ENCODE measurements at regions not wholly inside any gene's neighbourhood (a gene's known extent, or its start where the extent isn't known, plus 50 kb on each side); places are given as distances from the start of the nearest gene placed in this dataset.
"Not testable (repeated sequence)": the region's sequence is repeated elsewhere in the genome, so short reads cannot be mapped to it uniquely, and the experiment has no call there.

DNA sequence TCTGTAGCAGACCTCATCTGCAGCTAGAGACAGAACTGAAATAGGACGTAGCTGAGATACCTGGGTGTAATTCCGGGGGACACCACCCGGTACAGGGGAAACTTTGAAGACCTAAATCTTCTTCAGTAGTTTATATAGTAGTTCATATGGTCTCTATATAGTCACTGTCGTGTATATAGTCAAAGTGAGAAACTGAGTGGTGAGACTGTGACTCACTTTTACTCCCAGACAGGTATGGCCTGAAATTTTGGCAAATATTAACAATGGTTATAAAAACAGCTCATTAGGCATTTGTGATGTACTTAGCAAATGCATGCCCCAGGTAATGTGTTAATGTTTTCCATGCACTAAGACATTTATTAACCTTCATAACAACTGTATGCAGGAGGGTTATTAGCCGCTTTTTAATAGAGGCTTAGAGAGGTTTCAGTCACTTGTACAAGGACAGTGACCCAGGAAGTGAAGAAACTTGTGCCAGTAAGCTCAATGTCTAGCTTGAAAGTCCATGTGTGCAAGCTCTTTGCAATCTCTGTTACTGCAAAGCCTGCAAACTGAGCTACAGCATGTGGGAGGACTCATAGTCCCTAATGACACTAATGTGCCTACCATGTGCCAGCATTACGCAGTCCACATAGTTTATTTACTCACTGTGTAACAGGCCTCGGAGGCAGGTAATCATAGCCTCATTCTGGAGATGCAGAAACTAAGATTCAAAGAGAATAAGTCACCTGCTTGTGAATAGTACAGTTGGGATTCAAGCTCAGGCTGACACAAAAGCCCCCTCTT is 165.4 kb upstream of the CHD6 start:
- DNase-seq: no peak

- no peak for DNase-seq
Measured at GRCh38 chr20:41782730-41783406, 164.7 kb upstream of the CHD6 start.

DNA sequence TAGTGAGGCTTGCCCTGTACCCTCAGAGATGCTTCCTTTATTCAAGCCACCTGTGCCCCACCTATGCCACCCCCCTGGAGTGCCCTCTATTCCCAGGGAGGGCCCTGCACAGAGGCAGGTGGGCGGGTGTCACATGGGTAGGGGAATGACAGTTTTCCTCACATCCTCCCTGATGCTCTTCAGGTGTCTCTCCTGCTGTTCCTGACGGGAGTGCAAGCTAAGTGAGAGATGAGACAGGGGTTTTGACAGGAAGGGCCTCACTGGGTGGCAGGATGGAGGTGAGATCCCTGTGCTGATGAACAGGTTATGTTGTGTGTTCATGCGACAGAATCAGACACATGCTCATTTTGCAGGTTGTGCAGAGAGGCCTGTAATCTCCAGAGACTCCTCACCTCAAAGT is 164.1 kb upstream of the CHD6 start:
- no peak for DNase-seq

DNA sequence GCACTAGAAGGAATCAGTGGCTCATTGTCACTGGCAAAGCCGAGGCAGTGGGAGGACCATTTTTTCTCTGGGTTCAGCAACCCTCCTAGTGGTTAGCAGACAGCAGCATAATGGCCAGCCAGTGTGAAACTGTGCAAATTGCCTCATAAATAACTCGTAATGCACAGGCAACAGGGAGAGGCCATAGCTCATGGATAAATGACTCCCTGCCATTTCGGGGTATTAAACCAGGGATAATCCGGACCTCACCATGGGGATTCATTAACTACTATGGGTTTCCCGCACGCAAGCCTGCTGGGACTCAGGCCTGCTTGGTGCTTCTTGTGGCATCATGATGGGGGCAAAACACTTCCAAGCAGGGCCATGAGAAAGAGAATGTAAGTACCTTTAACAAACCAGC is 158.2 kb upstream of the CHD6 start:
- DNase-seq: peak; percentile 7

DNA sequence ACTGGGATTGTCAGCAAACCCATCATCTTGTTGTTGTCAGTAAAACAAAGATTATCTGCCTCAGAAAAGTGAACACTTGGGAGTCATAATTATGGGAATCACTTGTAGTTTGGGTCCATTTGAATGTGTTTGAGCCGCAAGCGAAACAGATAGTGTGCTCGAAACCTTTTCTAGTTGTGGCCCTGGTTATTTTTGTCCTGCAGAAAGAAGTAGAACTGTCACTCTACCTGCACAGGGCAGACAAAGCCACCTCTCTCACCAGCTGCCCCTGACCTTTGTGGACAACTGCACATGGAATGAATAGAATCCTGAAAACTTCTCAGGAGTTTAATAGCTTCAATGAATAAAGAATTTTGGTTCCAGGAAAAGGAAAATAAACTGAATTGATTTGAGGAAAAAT is 156.1 kb upstream of the CHD6 start:
- no peak for DNase-seq

DNA sequence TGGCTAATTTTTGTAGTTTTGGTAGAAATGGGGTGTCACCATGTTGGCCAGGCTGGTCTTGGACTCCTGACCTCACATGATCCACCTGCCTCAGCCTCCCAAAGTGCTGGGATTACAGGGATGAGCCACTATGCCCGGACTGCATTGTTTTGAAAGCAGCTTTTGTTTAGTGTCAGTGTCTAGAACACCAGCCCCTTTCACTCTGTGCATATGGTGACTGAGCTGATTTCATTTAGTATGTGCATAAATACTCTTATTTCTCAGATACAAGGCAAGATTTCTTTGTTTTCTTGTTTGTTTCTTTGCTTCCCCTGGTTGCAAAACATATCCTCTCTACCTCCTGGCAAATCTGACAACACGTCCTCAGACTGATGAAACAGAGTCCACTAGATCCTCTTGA is 152.8 kb upstream of the CHD6 start:
- no peak for DNase-seq

DNA sequence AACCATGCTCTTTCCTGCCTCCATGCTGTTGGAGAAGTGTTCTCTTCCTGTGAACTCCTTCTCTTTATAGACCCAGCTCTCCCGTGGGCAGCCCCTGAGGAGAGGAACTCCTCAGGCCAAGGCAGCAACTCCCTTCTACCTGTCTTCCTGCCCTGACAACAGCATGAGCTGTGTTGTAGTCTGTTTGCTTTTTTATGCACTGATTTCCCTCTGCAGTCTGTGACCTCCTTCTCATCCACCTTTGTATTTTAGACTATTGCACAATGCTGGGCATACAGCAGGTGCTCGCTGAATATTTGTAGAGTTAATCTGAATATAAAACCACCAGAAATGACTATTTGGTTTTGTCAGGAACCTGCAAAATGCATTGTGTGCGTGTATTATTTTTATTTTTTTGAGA is 152.2 kb upstream of the CHD6 start:
- DNase-seq: no peak

GRCh38 chr20:41769592-41770018 is 151.4 kb upstream of the CHD6 start:
- no peak for DNase-seq

GRCh38 chr20:41750137-41750536 is 132.0 kb upstream of the CHD6 start:
- no peak for DNase-seq

DNA sequence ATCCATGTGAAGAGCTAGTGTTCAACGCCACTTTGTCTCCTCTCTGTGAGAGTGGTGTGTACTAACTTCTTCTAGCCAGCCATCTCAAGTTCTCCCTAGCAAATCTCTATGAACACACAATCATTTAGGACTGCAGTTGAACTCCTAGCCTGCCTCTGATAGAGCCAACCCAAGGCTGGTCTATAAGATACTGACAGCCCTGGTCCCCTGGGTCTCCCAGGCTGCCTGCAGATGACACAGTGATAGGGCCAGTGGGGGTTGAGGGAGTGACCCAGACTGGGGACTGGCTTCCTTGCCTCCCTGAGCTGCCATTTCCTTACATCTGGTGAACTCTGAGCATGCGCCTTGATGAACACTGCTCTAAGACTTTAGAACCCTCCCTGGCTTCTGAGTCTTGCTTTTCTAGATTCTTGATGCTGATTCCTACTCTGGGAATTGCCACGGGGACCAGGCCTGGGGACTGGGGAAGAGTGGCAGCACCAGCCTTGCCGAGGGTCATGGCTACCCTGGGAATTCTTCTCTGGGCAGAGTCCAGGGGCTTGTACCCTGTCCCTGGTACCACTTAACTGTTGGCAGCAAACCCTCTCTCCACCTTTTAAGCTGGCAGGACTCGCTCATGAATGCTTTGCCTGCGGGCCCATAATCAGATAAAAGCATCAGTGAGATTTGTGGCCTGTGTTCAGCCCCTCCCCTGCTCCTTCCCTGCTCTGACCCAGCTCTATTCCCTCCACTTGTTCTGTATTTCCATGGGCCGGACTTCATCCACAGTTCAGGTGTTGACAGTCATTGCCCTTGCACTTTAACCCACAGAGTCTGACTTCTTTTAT is 130.8 kb upstream of the CHD6 start:
- no peak for DNase-seq

DNA sequence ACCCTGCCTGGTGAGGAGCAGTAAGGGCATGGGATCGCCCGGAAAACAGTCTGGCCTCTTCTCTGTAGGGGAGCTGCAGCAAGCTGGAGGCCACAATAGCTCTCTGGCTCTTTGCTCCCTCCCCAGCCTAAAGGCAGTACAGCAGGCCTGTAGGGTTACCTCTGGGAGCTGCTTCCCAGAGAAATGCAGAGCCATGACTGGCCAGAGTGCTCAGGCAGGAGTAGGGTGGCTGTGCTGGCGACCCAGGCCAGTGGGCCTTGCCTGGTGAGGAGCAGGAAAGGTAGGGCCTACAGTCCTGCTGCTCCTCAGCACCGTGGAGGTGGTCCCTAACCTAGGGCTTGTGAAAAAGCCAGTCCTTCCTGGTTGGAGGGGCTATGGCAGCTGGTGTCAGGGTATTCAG is 129.9 kb upstream of the CHD6 start:
- no peak for DNase-seq

DNA sequence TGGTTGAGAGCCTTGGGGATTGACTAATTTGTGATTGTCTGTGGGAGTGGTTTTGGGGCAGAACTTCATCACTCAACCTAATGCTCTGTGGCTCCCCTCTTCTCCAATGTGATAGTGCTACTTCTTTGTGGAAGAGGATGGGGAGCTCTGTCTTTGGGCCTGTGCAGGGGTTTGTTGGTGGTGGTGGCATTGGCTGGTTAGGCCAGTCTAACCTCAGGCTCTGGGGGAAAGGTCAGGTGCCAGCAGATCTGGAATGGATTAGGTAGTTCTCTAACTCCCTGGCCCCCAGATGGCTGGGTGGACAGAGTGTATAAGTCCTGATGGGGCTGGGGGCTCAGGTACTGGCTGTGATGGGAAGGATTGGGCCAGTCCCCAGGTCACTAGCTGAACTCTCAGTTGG is 129.0 kb upstream of the CHD6 start:
- no peak for DNase-seq

GRCh38 chr20:41746635-41747034 is 128.5 kb upstream of the CHD6 start:
- no peak for DNase-seq

GRCh38 chr20:41738604-41739206 is 120.5 kb upstream of the CHD6 start:
- peak; percentile 62 for DNase-seq

DNA sequence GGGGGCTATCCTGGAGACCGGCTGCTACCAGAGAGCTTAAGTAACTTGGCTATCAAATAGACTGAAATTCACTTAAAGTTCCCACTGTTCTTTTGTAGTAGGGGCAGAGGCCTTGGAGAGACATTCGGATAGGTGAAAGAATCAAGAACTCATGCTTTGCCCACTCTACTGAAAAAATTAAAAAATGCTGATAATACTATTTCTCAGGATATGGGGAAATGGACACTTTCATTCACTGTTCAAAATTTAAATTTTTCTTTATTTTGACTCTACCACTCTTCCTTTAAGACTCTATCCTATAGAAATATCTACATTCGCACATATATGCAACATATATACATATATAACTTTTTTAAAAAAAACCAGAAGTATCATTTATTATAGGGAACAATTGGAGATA is 117.8 kb upstream of the CHD6 start:
- no peak for DNase-seq

- peak; percentile 18 for DNase-seq
Measured at GRCh38 chr20:41734506-41734945, 116.3 kb upstream of the CHD6 start.

- no peak for DNase-seq
Measured at GRCh38 chr20:41733151-41733550, 115.0 kb upstream of the CHD6 start.

- DNase-seq: not testable (repeated sequence)
Measured at GRCh38 chr20:41731198-41731597, 113.0 kb upstream of the CHD6 start.

GRCh38 chr20:41727681-41728080 is 109.5 kb upstream of the CHD6 start:
- DNase-seq: not testable (repeated sequence)

- DNase-seq: no peak
Measured at GRCh38 chr20:41726727-41727126, 108.5 kb upstream of the CHD6 start.

DNA sequence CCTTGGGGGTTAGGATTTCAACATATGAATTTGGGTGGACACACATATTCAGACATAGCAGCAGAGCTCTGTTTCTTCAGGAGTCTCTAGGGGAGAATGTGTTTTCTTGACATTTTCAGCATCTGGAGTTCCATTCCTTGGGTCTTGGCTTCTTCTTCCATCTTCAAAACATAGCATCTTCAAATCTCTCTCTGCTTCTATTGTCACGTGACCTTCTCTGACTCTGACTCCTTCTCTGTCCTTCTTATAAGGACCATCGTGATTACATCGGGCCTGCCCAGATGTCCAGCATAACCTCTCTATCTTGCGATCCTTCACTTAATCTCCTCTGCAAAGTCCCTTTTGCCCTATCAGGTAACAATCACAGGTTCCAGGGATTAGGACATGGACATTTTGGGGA is 101.0 kb upstream of the CHD6 start:
- no peak for DNase-seq

GRCh38 chr20:41717483-41717882 is 99.3 kb upstream of the CHD6 start:
- no peak for DNase-seq

GRCh38 chr20:41716911-41717310 is 98.7 kb upstream of the CHD6 start:
- no peak for DNase-seq
